HG03108 (cell line): ENCODE measurements at regions not wholly inside any gene's neighbourhood (a gene's known extent, or its start where the extent isn't known, plus 50 kb on each side); places are given as distances from the start of the nearest gene placed in this dataset.

ENCODE experiments used
- ATAC-seq: cut with Tn5 transposase; IDR thresholded peaks from one replicate; pipeline ENCODE4 v1.9.1; 2021; ENCODE audit warnings: moderate library complexity; ENCODE audit not compliant: unreplicated experiment

GRCh38 chr2:120669121-120669952, 66.3 kb upstream of the GLI2 start:
- no peak for ATAC-seq

- no peak for ATAC-seq
Measured at GRCh38 chr2:120669971-120670370, 65.7 kb upstream of the GLI2 start.

DNA sequence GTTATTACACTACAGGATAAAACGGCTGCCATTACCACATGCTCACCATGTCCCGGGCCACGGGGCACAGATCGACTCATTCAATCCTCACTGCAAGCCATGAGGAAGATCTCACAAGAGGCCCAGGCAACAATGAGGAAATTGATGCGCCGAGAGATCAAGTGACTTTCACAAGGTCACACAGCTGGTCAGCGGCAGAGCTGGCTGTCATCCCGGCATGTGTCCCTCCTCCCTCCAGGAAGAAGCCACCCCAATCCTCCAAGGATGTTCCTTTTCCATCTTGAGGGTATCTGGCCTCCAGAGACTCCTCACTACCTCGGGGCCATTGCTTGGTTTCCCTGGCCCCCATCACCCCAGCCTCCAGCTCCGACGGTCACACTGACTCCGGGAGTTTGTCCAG, 65.3 kb upstream of the GLI2 start:
- no peak for ATAC-seq

DNA sequence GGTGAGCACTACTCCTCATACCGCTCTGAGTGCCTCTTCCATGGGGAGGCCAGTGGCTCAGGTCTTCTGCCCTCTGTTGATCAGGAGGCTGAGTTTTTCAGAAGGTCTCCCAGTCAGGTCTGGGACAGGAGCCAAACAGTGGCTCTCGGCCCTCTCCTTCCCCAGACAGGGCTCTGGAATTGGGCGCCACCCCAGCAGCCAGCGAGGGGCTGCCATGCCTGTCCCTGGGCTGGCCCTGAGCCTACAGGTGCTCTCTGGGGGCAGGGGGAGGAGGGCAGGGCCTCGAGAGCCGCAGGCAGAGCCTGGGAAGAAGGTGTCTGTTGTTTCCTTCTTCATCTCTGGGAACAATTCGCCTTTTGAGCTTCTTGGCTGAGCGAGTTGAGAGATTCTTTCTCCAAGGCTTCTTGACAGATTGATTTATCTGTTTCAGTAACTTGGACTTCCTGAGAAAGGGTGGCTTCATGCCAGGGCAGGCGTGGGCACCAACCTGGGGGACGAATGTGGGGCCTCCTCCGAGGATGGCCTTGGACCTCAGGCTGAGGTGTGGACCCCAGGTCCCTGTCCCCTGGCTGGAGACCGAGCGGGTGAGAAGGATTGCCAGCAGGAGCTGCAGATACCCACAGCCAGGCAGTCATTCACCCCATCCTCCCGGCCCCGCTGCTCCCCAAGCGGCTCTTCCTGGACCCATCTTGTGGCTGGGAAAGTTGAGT, 64.7 kb upstream of the GLI2 start:
- no peak for ATAC-seq

DNA sequence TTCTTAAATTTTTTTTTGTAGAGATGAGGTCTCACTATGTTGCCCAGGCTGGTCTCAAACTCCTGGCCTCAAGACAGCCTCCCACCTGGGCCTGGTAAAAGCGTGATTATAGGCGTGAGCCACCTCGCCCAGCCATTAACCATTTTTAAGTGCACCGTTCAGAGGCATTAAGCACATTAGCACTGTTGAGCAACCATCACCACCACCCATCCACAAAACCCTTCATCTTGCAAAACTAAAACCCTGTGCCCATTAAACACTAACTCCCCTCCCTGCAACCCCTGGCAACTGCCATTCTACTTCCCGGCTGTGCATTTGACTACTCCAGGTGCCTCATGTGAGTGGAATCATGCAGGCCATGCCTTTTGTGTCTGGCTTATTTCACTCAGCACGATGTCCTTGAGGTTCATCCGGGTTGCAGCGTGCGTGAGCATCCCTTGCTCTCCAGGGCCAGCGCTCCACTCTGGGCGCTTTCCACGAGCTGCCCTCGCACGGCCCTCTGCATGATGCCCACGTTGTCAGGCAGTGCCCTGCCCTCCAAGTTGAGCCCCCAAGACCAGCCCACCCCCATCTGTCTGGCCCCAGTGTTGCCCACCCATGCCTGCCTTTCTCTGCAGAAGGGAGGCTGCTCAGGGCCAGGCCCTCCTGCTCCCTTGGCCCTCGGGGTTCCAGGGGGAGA, 63.0 kb upstream of the GLI2 start:
- no peak for ATAC-seq

DNA sequence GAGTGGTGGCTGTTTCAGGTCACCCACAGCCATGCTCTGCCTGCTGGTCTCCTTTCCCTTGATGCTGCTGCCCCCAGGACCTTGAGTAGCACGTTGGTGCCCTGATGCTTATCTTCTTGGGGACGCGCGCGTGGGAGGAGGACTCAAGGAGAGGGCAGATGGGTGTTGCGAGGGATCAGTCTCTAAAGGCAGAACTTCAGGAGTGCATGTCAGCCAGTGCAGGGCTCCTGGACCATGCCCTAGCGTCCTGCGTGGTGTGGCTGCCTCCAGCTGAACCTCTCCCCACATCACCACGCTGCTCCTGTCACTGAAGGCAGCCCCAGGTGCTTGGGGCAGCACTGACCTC, 62.5 kb upstream of the GLI2 start:
- no peak for ATAC-seq

DNA sequence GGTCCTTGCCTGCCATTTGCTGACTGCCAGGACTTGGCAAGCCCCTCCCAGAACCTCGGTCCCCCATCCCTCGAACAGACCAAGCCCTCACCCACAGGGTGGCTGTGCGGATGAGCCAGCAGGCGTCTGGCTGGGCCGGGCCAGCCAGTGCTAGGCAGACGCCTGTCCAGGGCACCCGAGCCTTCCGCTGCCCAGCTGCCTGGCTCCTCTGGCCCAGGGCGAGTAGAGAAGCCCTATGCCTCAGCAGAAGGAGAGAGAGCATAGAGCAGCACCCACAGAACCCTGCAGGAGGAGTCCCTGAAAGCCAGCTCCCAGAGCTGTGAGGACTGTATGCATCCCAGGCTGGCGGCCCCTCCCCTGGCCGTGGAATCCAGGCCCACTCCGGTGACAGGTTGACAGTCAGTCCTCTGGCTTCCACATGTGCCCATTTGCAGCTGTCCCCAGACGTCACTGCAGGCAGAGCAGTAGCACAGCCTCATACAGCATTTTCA, 62.1 kb upstream of the GLI2 start:
- no peak for ATAC-seq

- no peak for ATAC-seq
Measured at GRCh38 chr2:120674246-120675170, 61.2 kb upstream of the GLI2 start.

DNA sequence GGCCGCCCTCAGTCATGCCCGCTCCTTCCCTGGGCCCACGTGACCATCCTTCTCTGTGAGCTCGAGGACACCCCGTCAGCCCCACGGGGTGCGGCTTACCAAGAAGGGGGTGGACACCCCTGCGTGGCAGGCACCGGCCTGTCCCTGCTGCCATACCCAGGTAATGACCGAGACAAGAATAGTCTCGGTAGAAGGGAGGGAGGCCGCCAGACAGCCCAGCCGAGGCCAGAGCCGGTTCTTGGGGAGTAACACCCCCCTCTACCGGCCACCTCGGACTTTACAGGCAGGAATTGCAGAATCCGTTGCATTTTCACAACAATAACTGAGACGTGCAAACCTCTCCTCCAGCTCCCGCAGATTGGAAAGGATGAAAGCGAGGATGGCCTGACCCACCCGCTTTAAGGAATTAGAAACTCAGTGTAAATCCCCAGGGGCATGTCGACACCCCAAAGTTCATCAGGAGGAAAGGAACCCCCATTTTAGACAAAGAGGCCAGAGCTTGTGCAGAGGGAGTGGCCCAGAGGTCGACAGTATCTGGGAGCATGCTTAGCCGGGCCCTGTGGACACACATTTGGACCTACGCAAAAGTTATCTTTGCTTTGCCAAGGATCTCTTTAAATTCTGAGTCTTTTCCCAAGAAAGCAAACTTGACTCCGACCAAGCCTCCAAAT, 60.1 kb upstream of the GLI2 start:
- ATAC-seq, result no peak

GRCh38 chr2:120677221-120677620, 58.4 kb upstream of the GLI2 start:
- ATAC-seq, result no peak

DNA sequence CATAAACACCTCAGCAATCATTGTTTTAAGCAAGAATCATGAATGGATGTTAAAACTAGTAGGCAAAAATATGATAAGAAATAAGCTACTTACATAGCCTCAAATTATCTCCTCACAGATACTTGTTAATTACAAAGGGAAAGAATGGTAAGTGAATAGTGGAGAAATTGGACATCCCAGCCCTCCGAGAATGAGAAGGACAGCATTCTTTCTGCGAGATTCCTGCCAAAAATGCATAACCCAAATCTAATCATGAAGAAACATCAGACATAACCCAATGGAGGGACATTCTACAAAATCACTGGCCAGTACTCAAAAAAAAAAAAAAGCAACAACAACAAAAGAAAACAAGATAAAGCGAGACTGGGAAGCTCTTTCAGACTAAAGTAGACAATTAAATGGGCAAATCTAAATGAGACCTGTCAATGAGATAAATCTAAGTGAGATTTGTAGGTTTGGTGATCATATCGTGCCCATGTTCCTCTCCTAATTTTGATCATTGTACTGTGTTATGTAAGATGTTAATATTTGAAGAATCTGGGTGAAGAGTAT, 57.9 kb upstream of the GLI2 start:
- no peak for ATAC-seq

- no peak for ATAC-seq
Measured at GRCh38 chr2:120678251-120678650, 57.4 kb upstream of the GLI2 start.

GRCh38 chr2:120678926-120679325, 56.7 kb upstream of the GLI2 start:
- no peak for ATAC-seq

GRCh38 chr2:120679526-120679925, 56.1 kb upstream of the GLI2 start:
- no peak for ATAC-seq

- peak; percentile 65 for ATAC-seq
Measured at GRCh38 chr2:120680136-120680761, 55.4 kb upstream of the GLI2 start.

DNA sequence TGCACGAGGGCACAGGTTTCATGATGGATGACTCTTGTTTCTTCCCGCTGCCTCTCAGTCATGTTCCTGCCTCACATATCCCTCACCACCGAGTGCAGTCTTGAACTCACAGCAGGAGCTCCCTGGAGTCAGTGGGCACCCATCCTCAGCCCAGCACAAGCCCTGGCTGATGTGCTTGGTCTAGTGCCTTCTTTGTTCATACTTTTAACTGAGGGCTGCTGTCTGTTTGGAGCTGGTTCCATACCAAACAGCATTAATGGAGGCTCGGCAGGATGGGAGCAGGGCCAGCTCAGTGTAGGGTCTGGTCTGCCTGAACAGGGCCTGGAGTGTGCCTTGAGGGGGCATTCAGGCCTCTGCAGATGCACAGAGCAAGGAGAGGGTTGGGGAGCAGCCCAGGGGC, 54.5 kb upstream of the GLI2 start:
- ATAC-seq, result no peak

- no peak for ATAC-seq
Measured at GRCh38 chr2:120681696-120682288, 53.9 kb upstream of the GLI2 start.

DNA sequence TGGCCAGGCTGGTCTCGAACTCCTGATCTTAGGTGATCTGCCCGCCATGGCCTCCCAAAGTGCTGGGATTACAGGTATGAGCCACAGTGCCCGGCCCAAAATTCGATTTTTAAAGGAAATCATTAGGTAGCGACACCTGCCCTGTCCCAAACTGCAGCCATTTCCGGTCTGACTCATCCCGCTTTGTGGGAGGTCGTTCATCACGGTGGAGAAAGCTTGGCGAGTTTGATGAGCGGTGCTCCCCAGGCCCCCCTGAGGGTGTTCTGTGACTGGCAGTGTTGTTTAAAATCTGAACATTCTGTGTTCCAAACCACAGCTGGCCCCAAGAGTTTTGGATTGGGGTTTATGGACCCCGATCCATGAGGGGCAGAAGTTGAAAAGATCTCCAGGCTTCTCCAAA, 53.0 kb upstream of the GLI2 start:
- no peak for ATAC-seq

- ATAC-seq, result no peak
Measured at GRCh38 chr2:120683081-120683480, 52.6 kb upstream of the GLI2 start.
